HL-60 (cell line): ENCODE measurements at regions not wholly inside any gene's neighbourhood (a gene's known extent, or its start where the extent isn't known, plus 50 kb on each side); places are given as distances from the start of the nearest gene placed in this dataset.

ENCODE experiments used
- DNase-seq, 2 experiments: peaks; one replicate each; pipeline ENCODE4 v3.0.0-alpha.2; 2010 to 2020; ENCODE audit warnings: low read depth in 1 of 2, low spot score in 1 of 2
- H3K27ac ChIP-seq: fragments of 250-450 bp; sonication (Bioruptor Pico); replicated peaks from 2 replicates; pipeline ENCODE4 v1.5.1; 2020; ENCODE audit warnings: mild to moderate bottlenecking, moderate library complexity
- H3K27me3 ChIP-seq: fragments of 250-450 bp; sonication (Bioruptor Pico); 2 replicates; pipeline ENCODE4 v1.5.1; 2021; ENCODE audit warnings: mild to moderate bottlenecking, moderate library complexity; ENCODE audit not compliant: insufficient read depth, poor library complexity, severe bottlenecking
- H3K4me3 ChIP-seq: replicated peaks from 2 replicates; pipeline ENCODE4 v1.5.1; 2011; ENCODE audit warnings: mild to moderate bottlenecking, control low read depth, low read length; ENCODE audit not compliant: insufficient read depth
- GABPA ChIP-seq: IDR thresholded peaks from 2 replicates; pipeline ENCODE4 v1.6.1; 2012; ENCODE audit warnings: low read depth
- POLR2AphosphoS5 ChIP-seq: IDR thresholded peaks from 2 replicates; pipeline ENCODE4 v1.6.1; 2012; ENCODE audit warnings: low read depth
- REST ChIP-seq: IDR thresholded peaks from 2 replicates; pipeline ENCODE4 v1.6.1; 2012; ENCODE audit warnings: low read depth; ENCODE audit not compliant: insufficient replicate concordance
- SPI1 ChIP-seq: IDR thresholded peaks from 2 replicates; pipeline ENCODE4 v1.6.1; 2012; ENCODE audit warnings: low read depth, mild to moderate bottlenecking, borderline replicate concordance
- TF ChIP-seq, protein P1 (sequence below): IDR thresholded peaks from one replicate; pipeline ENCODE4 v1.5.1; 2011; ENCODE audit warnings: low read length, control low read depth, inconsistent platforms; ENCODE audit not compliant: insufficient read depth

GRCh38 chr13:20351281-20352022 is 119.3 kb upstream of the GJB6 start:
- Histone ChIP-seq H3K27ac (no peak overlapping the region; the same call in 1 of the 2 replicates), H3K27me3 (no peaks in the 10 kb centered on the region), H3K4me3 (no peak overlapping the region)
- DNase-seq, result peak; percentile 61 to 85
- no peak for TF ChIP-seq POLR2AphosphoS5
- peak; percentile 69; the same call in 1 of the 2 replicates for TF ChIP-seq SPI1

- Histone ChIP-seq H3K27ac (no peak overlapping the region), H3K4me3 (no peak overlapping the region), H3K27me3 (no peaks in the 10 kb centered on the region)
- no peak for DNase-seq
- no peak for TF ChIP-seq REST
- TF ChIP-seq SPI1, result no peak
- TF ChIP-seq, protein P1, sequence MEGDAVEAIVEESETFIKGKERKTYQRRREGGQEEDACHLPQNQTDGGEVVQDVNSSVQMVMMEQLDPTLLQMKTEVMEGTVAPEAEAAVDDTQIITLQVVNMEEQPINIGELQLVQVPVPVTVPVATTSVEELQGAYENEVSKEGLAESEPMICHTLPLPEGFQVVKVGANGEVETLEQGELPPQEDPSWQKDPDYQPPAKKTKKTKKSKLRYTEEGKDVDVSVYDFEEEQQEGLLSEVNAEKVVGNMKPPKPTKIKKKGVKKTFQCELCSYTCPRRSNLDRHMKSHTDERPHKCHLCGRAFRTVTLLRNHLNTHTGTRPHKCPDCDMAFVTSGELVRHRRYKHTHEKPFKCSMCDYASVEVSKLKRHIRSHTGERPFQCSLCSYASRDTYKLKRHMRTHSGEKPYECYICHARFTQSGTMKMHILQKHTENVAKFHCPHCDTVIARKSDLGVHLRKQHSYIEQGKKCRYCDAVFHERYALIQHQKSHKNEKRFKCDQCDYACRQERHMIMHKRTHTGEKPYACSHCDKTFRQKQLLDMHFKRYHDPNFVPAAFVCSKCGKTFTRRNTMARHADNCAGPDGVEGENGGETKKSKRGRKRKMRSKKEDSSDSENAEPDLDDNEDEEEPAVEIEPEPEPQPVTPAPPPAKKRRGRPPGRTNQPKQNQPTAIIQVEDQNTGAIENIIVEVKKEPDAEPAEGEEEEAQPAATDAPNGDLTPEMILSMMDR, result no peak
- no peak for TF ChIP-seq GABPA
- no peak for TF ChIP-seq POLR2AphosphoS5
Observed at GRCh38 chr13:20350819-20351218, 118.7 kb upstream of the GJB6 start.

GRCh38 chr13:20350382-20350763 is 118.3 kb upstream of the GJB6 start:
- TF ChIP-seq, protein P1, result no peak
- TF ChIP-seq SPI1 (no peak), REST (no peak)
- no peak overlapping the region for H3K4me3 ChIP-seq
- no peaks in the 10 kb centered on the region for H3K27me3 ChIP-seq
- no peak for DNase-seq
- no peak overlapping the region for H3K27ac ChIP-seq

DNA sequence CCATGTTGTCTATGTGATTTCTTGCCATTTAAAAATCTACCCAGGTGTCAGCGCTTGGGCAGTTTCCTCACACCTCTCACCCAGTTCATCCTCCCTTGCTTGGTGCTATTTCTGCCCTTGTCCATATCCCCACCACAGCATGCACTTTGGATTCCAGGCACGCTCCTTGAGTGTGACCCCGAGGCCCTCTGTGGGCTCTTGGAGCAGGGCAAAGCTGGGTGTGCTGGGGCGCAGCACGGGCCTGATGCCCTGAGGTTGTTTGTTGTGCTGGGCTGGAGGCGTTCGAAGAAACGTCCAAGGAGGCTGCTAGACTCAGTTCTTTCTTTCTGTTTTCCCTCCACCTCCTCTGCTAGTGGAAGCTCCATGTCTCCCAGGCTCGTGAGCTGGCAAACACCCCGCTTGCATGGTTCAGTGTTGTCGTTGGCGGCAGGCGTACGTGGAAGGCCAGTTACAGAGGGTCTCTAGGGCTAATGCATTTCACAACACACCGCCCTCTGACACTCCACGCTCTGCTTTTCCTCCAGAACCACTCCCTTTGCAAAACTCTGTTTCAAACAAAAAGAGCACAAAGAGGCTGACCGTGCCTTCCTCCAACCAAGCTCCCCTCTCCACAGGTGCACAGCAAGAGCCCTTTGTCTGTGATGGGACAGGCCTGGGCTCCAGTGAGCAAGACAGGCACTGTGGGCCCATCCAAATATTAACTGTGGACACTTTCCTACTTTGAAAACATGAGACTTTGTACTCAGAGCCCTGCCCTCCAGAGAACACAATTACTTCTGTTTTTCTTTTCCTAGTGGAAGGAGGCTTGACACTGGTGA is 117.7 kb upstream of the GJB6 start:
- DNase-seq, result no peak
- TF ChIP-seq GABPA (no peak), SPI1 (no peak), REST (no peak), POLR2AphosphoS5 (no peak)
- TF ChIP-seq, protein P1, result no peak
- no peak overlapping the region for H3K4me3 ChIP-seq
- H3K27me3 ChIP-seq, result no peaks in the 10 kb centered on the region
- H3K27ac ChIP-seq, result no peak overlapping the region
